GM12878 (cell line): ENCODE measurements at regions not wholly inside any gene's neighbourhood (a gene's known extent, or its start where the extent isn't known, plus 50 kb on each side); places are given as distances from the start of the nearest gene placed in this dataset.

Experiments
- ATAC-seq: fragments of 200-7000 bp; cut with Tn5 transposase; 3 replicates; pipeline ENCODE4 v1.9.1; 2020; ENCODE audit warnings: mild to moderate bottlenecking, moderate library complexity
- BruUV-seq: library from RNA; stranded (reverse); fragments of 400-500 nt; replicated peaks from 2 replicates; lab custom pipeline; 2021; lab: Mats Ljungman, UMichigan
- CTCF ChIA-PET: fragments of 300-600 bp; sonication (Branson Sonifier 250); formaldehyde crosslinking; extraction: SDS; loops from one replicate; lab custom pipeline; 2021; ENCODE audit warnings: inconsistent platforms; lab: Yijun Ruan, JAX
- POLR2A ChIA-PET: fragments of 350-600 bp; formaldehyde crosslinking; extraction: SDS; loops from one replicate; lab custom pipeline; 2021; ENCODE audit warnings: inconsistent platforms; lab: Charles Lee
- RAD21 ChIA-PET: fragments of 300-600 bp; sonication (Branson Sonifier 250); formaldehyde crosslinking; loops from one replicate; lab custom pipeline; 2023; ENCODE audit warnings: antibody characterized with exemption; ENCODE audit not compliant: unreplicated experiment; lab: Charles Lee
- SMC1A ChIA-PET: fragments of 300-600 bp; sonication (Branson Sonifier 250); formaldehyde crosslinking; loops from one replicate; lab custom pipeline; 2023; ENCODE audit not compliant: unreplicated experiment, uncharacterized antibody; lab: Charles Lee
- DNase-seq: peaks from one replicate; pipeline ENCODE4 v3.0.0-alpha.2; 2011; ENCODE audit warnings: low read depth, low spot score
- FAIRE-seq: peaks from 3 replicates; lab custom pipeline; 2011; peaks lifted over from hg19 to GRCh38; lab: Jason Lieb, UNC
- H2AFZ ChIP-seq: 2 replicates; pipeline ENCODE4 v1.6.0; 2011; ENCODE audit warnings: low read depth, low read length, control low read depth; ENCODE audit not compliant: control insufficient read depth
- H3K27ac ChIP-seq: 2 replicates; pipeline ENCODE4 v1.5.1; 2011; ENCODE audit warnings: control low read depth; ENCODE audit not compliant: control insufficient read depth, insufficient read depth
- H3K27me3 ChIP-seq, 2 experiments: replicated peaks in 1 of 2; 2 replicates each; pipeline versions ENCODE4 v1.6.0 to v1.6.1; 2011; ENCODE audit warnings: low read length in 1 of 2; ENCODE audit not compliant: control insufficient read depth in 2 of 2, insufficient read depth in 2 of 2
- H3K36me3 ChIP-seq, 2 experiments: 2 replicates each; pipeline ENCODE4 v1.5.1; 2011; ENCODE audit warnings: low read length in 1 of 2; ENCODE audit not compliant: control insufficient read depth in 2 of 2, insufficient read depth in 2 of 2
- H3K4me1 ChIP-seq: 2 replicates; pipeline ENCODE4 v1.6.1; 2011; ENCODE audit warnings: mild to moderate bottlenecking, low read length, moderate library complexity, mixed read lengths; ENCODE audit not compliant: control insufficient read depth, insufficient read depth
- H3K4me2 ChIP-seq: 2 replicates; pipeline ENCODE4 v1.6.0; 2011; ENCODE audit warnings: control low read depth; ENCODE audit not compliant: control insufficient read depth, insufficient read depth
- H3K4me3 ChIP-seq: fragments of 200-600 bp; sonication (generic); 2 replicates; pipeline ENCODE4 v1.5.1; 2016
- H3K79me2 ChIP-seq: 2 replicates; pipeline ENCODE4 v1.6.0; 2011; ENCODE audit warnings: low read length; ENCODE audit not compliant: control insufficient read depth, insufficient read depth
- H3K9ac ChIP-seq: 2 replicates; pipeline ENCODE4 v1.8.0; 2011; ENCODE audit warnings: low read length, control low read depth, mixed read lengths; ENCODE audit not compliant: control insufficient read depth, insufficient read depth
- H3K9me3 ChIP-seq: replicated peaks from 3 replicates; pipeline ENCODE4 v1.5.1; 2011; ENCODE audit warnings: mild to moderate bottlenecking, low read length; ENCODE audit not compliant: control insufficient read depth, insufficient read depth
- H4K20me1 ChIP-seq: 2 replicates; pipeline ENCODE4 v1.6.0; 2011; ENCODE audit not compliant: control insufficient read depth, insufficient read depth
- ASH2L ChIP-seq: fragments of 300-600, 200-600 bp; sonication (generic); IDR thresholded peaks from 2 replicates; pipeline ENCODE4 v1.6.1; 2017; ENCODE audit warnings: low read depth, mild to moderate bottlenecking, borderline replicate concordance
- ETV6 ChIP-seq, 2 experiments: fragments of 450-650 bp in 1 of 2; IDR thresholded peaks in 1 of 2; conservative IDR thresholded peaks in 1 of 2; 2 replicates each; pipeline ENCODE4 v1.6.1; 2014; ENCODE audit warnings: antibody characterized with exemption in 1 of 2, borderline replicate concordance in 1 of 2, low read depth in 1 of 2, mild to moderate bottlenecking in 1 of 2, moderate library complexity in 1 of 2
- MXI1 ChIP-seq: fragments of 150-350 bp; IDR thresholded peaks from 2 replicates; pipeline ENCODE4 v1.6.1; 2011; ENCODE audit warnings: low read depth, mild to moderate bottlenecking, inconsistent platforms, low read length, improper control_type of control experiment
- MYB ChIP-seq: fragments of 150-350 bp; IDR thresholded peaks from 2 replicates; pipeline ENCODE4 v1.6.1; 2014; ENCODE audit warnings: mild to moderate bottlenecking, low read depth, low read length, borderline replicate concordance
- PAX8 ChIP-seq: fragments of 450-650 bp; IDR thresholded peaks from 2 replicates; pipeline ENCODE4 v1.6.1; 2017; ENCODE audit warnings: mild to moderate bottlenecking, moderate library complexity
- POU2F2 ChIP-seq: IDR thresholded peaks from 3 replicates; pipeline ENCODE4 v1.6.1; 2011; ENCODE audit warnings: low read depth, mild to moderate bottlenecking, low read length, borderline replicate concordance
- RELA ChIP-seq: fragments of 450-650 bp; IDR thresholded peaks from 2 replicates; pipeline ENCODE4 v1.8.0; 2014; ENCODE audit warnings: borderline replicate concordance; ENCODE audit not compliant: partially characterized antibody
- TARDBP ChIP-seq: IDR thresholded peaks from 2 replicates; pipeline ENCODE4 v1.6.1; 2016; ENCODE audit warnings: borderline replicate concordance
- TCF7 ChIP-seq: IDR thresholded peaks from 2 replicates; pipeline ENCODE4 v1.6.1; 2014; ENCODE audit warnings: antibody characterized with exemption, borderline replicate concordance
- WRNIP1 ChIP-seq: IDR thresholded peaks from 2 replicates; pipeline ENCODE4 v1.6.1; 2011; ENCODE audit warnings: low read depth, low read length, improper control_type of control experiment, borderline replicate concordance
- WGBS: methylation state at CpG from one replicate; pipeline ENCODE4 v1.1.6; 2016; ENCODE audit warnings: low lambda C conversion rate; ENCODE audit not compliant: insufficient replicate concordance, insufficient coverage; ENCODE audit errors: missing lambda C conversion rate; 5-methylcytosine and 5-hydroxymethylcytosine counted together
- in situ Hi-C: fragments of 300-500 bp; cut with MboI; formaldehyde crosslinking; loops from 9 replicates; pipeline ENCODE4 v1.14.3; 2018; ENCODE audit warnings: mixed read lengths
- intact Hi-C: fragments of 100-400 bp; cut with micrococcal nuclease; formaldehyde crosslinking; loops from one replicate; pipeline ENCODE4 v1.14.2; 2022; ENCODE audit not compliant: unreplicated experiment
- TF ChIP-seq, protein P1 (sequence below): fragments of 450-650 bp; IDR thresholded peaks from 2 replicates; pipeline ENCODE4 v1.6.1; 2018; ENCODE audit warnings: borderline replicate concordance, mild to moderate bottlenecking; ENCODE audit not compliant: partially characterized antibody
- TF ChIP-seq, protein P2 (sequence below): fragments of 150-350 bp; IDR thresholded peaks from 2 replicates; pipeline ENCODE4 v1.6.1; 2016; ENCODE audit warnings: low read depth, low read length
- TF ChIP-seq, protein P3 (sequence below): fragments of 450-650 bp; IDR thresholded peaks from 2 replicates; pipeline ENCODE4 v1.6.1; 2017; ENCODE audit warnings: mild to moderate bottlenecking

DNA sequence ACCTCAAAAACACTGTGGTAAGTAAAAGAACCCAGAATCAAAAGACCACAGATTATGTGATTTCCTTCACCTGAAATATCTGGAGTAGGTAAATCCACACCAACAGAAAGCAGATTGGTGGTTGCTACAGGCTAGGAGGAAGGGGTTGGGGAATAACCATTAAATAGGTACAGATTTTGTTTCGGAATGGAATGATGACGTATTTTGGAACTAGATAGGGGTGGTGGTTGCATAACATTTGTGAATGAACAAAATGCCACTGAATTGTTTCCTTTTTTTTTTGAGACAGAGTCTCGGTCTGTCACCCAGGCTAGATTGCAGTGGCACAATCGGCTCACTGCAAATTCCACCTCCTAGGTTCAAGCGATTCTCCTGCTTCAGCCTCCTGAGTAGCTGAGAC is 100.9 kb upstream of the RBFOX1 start:
- no peak overlapping the region for H3K4me3 ChIP-seq
- TF ChIP-seq TARDBP (no peak), POU2F2 (no peak), MYB (no peak), WRNIP1 (no peak), PAX8 (no peak), ASH2L (no peak), ETV6 (conservative IDR thresholded peaks at IDR 0.05 in 1 of 2, IDR thresholded peaks at IDR 0.05 in 1 of 2; ENCODE audit: borderline replicate concordance in 1 of 2, low read depth in 1 of 2) (no peak), RELA (no peak), MXI1 (no peak), TCF7 (no peak)
- TF ChIP-seq, protein P1, sequence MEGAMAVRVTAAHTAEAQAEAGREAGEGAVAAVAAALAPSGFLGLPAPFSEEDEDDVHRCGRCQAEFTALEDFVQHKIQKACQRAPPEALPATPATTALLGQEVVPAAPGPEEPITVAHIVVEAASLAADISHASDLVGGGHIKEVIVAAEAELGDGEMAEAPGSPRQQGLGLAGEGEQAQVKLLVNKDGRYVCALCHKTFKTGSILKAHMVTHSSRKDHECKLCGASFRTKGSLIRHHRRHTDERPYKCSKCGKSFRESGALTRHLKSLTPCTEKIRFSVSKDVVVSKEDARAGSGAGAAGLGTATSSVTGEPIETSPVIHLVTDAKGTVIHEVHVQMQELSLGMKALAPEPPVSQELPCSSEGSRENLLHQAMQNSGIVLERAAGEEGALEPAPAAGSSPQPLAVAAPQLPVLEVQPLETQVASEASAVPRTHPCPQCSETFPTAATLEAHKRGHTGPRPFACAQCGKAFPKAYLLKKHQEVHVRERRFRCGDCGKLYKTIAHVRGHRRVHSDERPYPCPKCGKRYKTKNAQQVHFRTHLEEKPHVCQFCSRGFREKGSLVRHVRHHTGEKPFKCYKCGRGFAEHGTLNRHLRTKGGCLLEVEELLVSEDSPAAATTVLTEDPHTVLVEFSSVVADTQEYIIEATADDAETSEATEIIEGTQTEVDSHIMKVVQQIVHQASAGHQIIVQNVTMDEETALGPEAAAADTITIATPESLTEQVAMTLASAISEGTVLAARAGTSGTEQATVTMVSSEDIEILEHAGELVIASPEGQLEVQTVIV: no peak
- TF ChIP-seq, protein P2, sequence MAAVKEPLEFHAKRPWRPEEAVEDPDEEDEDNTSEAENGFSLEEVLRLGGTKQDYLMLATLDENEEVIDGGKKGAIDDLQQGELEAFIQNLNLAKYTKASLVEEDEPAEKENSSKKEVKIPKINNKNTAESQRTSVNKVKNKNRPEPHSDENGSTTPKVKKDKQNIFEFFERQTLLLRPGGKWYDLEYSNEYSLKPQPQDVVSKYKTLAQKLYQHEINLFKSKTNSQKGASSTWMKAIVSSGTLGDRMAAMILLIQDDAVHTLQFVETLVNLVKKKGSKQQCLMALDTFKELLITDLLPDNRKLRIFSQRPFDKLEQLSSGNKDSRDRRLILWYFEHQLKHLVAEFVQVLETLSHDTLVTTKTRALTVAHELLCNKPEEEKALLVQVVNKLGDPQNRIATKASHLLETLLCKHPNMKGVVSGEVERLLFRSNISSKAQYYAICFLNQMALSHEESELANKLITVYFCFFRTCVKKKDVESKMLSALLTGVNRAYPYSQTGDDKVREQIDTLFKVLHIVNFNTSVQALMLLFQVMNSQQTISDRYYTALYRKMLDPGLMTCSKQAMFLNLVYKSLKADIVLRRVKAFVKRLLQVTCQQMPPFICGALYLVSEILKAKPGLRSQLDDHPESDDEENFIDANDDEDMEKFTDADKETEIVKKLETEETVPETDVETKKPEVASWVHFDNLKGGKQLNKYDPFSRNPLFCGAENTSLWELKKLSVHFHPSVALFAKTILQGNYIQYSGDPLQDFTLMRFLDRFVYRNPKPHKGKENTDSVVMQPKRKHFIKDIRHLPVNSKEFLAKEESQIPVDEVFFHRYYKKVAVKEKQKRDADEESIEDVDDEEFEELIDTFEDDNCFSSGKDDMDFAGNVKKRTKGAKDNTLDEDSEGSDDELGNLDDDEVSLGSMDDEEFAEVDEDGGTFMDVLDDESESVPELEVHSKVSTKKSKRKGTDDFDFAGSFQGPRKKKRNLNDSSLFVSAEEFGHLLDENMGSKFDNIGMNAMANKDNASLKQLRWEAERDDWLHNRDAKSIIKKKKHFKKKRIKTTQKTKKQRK: no peak
- TF ChIP-seq, protein P3, sequence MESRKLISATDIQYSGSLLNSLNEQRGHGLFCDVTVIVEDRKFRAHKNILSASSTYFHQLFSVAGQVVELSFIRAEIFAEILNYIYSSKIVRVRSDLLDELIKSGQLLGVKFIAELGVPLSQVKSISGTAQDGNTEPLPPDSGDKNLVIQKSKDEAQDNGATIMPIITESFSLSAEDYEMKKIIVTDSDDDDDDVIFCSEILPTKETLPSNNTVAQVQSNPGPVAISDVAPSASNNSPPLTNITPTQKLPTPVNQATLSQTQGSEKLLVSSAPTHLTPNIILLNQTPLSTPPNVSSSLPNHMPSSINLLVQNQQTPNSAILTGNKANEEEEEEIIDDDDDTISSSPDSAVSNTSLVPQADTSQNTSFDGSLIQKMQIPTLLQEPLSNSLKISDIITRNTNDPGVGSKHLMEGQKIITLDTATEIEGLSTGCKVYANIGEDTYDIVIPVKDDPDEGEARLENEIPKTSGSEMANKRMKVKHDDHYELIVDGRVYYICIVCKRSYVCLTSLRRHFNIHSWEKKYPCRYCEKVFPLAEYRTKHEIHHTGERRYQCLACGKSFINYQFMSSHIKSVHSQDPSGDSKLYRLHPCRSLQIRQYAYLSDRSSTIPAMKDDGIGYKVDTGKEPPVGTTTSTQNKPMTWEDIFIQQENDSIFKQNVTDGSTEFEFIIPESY: no peak
- intact Hi-C loops (no loop called here), in situ Hi-C loops (no loop called here)
- H3K4me1 ChIP-seq: no peaks in the 10 kb centered on the region
- FAIRE-seq: no peak
- ChIA-PET RAD21 (no interaction called here), POLR2A (no interaction called here), SMC1A (no interaction called here), CTCF (interaction anchor here (1.2 kb wide), 1 partner anchor 20 kb away, joined by 3 read pairs; no protein-coding TSS in a partner anchor)
- no peaks in the 10 kb centered on the region for H3K9me3 ChIP-seq
- no peaks in the 10 kb centered on the region for H4K20me1 ChIP-seq
- H3K36me3 ChIP-seq: no peaks in the 10 kb centered on the region
- no peak overlapping the region for H3K27ac ChIP-seq
- H3K27me3 ChIP-seq: no peaks in the 10 kb centered on the region
- no peak overlapping the region for H3K4me2 ChIP-seq
- no peak overlapping the region for H2AFZ ChIP-seq
- no peak for DNase-seq
- no peaks in the 10 kb centered on the region for H3K79me2 ChIP-seq
- no peak overlapping the region for H3K9ac ChIP-seq
- BruUV-seq: no TSS peak
- ATAC-seq: no peak
- 28% methylated on average over 5 of the region's 5 CpGs for WGBS
